ENCODE measurements at regions not wholly inside any gene's neighbourhood (a gene's known extent, or its start where the extent isn't known, plus 50 kb on each side); places are given as distances from the start of the nearest gene placed in this dataset.
"Not testable (repeated sequence)": the region's sequence is repeated elsewhere in the genome, so short reads cannot be mapped to it uniquely, and the experiment has no call there.

GRCh38 chr12:47610686-47611252 lies 95.1 kb downstream of the RPAP3 start:
- Histone ChIP-seq H3K4me3 (no peak overlapping the region), H3K27ac (no peak overlapping the region)
- TF ChIP-seq CTCF (IDR thresholded peaks at IDR 0.05), result no peak
- no peak for DNase-seq (ENCODE audit: low spot score)

GRCh38 chr12:47609806-47610205 lies 96.0 kb downstream of the RPAP3 start:
- Histone ChIP-seq H3K4me3 (no peak overlapping the region), H3K27ac (no peak overlapping the region)
- no peak for TF ChIP-seq CTCF (IDR thresholded peaks at IDR 0.05)
- no peak for DNase-seq (ENCODE audit: low spot score)

DNA sequence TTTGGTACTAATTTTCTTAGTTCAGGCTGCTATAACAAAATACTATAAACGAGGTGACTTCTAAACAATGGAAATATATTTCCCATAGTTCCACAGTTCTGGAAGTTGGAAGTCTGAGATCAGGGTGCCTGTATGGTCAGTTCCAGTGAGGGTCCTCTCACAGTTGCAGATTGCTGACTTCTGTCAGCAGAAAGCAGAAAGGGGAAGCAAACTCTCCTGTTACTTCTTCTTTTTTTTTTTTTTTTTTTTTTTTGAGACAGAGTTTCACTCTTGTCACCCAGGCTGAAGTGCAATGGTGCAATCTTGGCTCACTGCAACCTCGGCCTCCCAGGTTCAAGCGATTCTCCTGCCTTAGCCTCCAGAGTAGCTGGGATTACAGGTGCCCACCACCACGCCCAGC lies 97.2 kb downstream of the RPAP3 start:
- H3K27ac ChIP-seq; DNase-seq (ENCODE audit: low spot score); H3K4me3 ChIP-seq: not testable (repeated sequence)

DNA sequence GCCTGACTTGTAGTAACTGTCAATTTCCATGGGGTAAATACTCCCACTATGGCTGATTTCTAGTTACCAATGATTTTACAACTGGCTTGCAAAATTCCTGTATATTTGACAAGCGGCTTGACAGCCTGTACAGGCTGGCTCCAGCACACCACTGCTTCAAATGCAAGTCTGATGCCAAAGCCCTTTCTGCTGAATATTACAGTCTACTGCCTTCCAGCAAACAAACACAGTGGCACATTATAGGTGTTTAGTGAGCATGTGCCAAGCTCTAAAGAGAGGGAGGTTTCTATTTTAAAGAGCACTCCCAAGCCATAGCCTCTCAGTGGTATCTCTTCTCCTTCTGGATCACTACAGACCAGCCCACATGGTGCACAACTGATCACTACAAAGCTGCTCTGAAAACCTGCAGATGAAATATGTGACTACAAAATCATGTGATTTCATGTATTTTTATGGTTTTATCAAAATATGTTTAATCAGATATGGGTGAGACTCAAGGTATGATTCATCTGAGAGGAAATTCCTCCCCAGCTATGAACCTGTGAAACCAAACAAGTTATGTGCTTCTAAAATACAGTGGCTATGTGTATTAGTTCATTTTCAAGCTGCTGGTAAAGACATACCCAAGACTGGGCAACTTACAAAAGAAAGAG lies 101.5 kb downstream of the RPAP3 start:
- H3K4me3 ChIP-seq, result no peak overlapping the region
- H3K27ac ChIP-seq, result no peak overlapping the region
- DNase-seq (ENCODE audit: low spot score), result no peak
- TF ChIP-seq CTCF (IDR thresholded peaks at IDR 0.05), result no peak

DNA sequence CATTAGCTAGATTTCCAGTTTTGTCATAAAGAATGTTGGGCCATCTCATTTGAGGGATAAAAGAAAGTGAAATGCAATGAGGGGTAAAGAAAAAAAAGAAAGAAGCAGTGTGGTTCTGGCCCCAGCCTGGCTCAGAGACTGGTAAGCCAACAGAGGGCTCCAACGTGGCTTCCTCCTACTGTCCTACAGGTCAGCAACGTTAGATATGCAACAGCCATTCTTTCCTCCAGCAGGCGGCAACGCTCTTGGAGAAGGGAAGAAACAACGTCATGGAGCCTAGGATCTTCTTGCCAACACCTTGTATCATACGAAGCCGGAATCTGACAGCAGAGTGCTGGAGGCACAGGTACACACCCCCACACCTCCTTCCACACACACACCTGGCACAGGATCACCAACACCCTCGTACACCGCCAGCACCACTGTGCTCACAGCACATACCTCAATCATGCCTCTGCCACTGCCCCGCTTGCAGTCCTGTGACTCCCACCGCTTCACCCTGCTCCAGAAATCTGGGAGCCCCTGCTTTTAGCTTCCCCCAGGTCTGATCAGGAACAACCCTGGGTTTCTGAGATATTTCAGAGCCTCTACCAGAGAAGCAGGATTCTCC lies 102.8 kb downstream of the RPAP3 start:
- Histone ChIP-seq H3K4me3 (no peak overlapping the region), H3K27ac (no peak overlapping the region)
- no peak for DNase-seq (ENCODE audit: low spot score)
- no peak for TF ChIP-seq CTCF (IDR thresholded peaks at IDR 0.05)

DNA sequence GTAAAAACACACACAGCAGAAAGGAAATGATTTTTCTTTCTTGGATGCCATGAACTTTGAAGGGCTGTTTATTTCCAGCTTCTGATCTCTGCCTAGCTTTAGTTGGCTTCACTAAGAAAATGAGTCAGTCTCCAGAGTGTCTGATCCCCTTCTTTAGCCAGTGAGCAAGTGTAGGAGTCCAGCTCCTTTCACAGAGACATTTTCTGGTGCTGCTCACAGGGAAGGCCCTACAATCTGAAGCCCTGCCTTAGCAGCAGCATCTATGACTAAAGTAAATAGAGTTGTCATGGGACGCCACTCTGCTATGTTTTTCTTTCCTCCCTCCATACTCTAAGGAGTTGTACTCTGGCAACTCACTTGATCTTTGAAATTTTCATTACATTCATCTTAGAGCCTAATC lies 103.5 kb downstream of the RPAP3 start:
- Histone ChIP-seq H3K27ac (no peak overlapping the region), H3K4me3 (no peak overlapping the region)
- no peak for DNase-seq (ENCODE audit: low spot score)
- no peak for TF ChIP-seq CTCF (IDR thresholded peaks at IDR 0.05)

- Histone ChIP-seq H3K4me3 (no peak overlapping the region), H3K27ac (no peak overlapping the region)
- no peak for DNase-seq (ENCODE audit: low spot score)
- no peak for TF ChIP-seq CTCF (IDR thresholded peaks at IDR 0.05)
These were observed 104.8 kb downstream of the RPAP3 start for GRCh38 chr12:47601071-47601470.

Measured in coronary artery (tissue), 2 donors.